Thyroid gland (tissue), 4 donors: ENCODE measurements at regions not wholly inside any gene's neighbourhood (a gene's known extent, or its start where the extent isn't known, plus 50 kb on each side); places are given as distances from the start of the nearest gene placed in this dataset.

Experiments
- DNase-seq, 2 donors: peaks; one replicate each; pipeline ENCODE4 v3.0.0-alpha.2; 2019
- H3K27ac ChIP-seq, 3 donors: fragments of 200-600 bp; sonication (generic); 1 replicate in 2 of 3; 2 replicates in 1 of 3; pipeline ENCODE4 v1.5.1; 2016 to 2019; ENCODE audit warnings: mild to moderate bottlenecking in 1 of 3, moderate library complexity in 1 of 3
- H3K27me3 ChIP-seq: fragments of 200-600 bp; sonication (generic); one replicate; pipeline ENCODE4 v1.5.1; 2019
- H3K36me3 ChIP-seq, 2 donors: fragments of 200-600 bp; sonication (generic); one replicate each; pipeline ENCODE4 v1.5.1; 2016 to 2019
- H3K4me1 ChIP-seq, 2 donors: fragments of 200-600 bp; sonication (generic); one replicate each; pipeline ENCODE4 v1.5.1; 2017 to 2019
- H3K4me3 ChIP-seq, 3 donors: fragments of 200-600 bp; sonication (generic); replicated peaks in 1 of 3; 1 replicate in 2 of 3; 2 replicates in 1 of 3; pipeline ENCODE4 v1.5.1; 2016; ENCODE audit warnings: mild to moderate bottlenecking in 1 of 3
- H3K9me3 ChIP-seq: fragments of 200-600 bp; sonication (generic); one replicate; pipeline ENCODE4 v1.5.1; 2017
- CTCF ChIP-seq, 6 experiments: fragments of 200-600 bp in 3 of 6; fragments of 450-650 bp in 3 of 6; sonication (generic) in 3 of 6; IDR thresholded peaks; one replicate each; pipeline ENCODE4 v1.5.1; 2016 to 2019; ENCODE audit warnings: antibody characterized with exemption in 6 of 6, mild to moderate bottlenecking in 2 of 6, inconsistent platforms in 1 of 6, moderate library complexity in 1 of 6
- POLR2A ChIP-seq, 2 donors: fragments of 450-650 bp; IDR thresholded peaks; one replicate each; pipeline ENCODE4 v1.6.1; 2017; ENCODE audit warnings: antibody characterized with exemption in 2 of 2, mild to moderate bottlenecking in 2 of 2, moderate library complexity in 1 of 2
- WGBS, 2 donors: methylation state at CpG; one replicate each; pipeline ENCODE4 v1.1.5; 2017; 5-methylcytosine and 5-hydroxymethylcytosine counted together
- intact Hi-C: fragments of 100-400 bp; cut with DNase I; formaldehyde crosslinking; loops from one replicate; pipeline ENCODE4 v1.15.1; 2023

GRCh38 chr7:33698692-33699128 is 206.6 kb upstream of the BMPER start:
- intact Hi-C loops = no loop called here
- no peaks in the 10 kb centered on the region for H3K9me3 ChIP-seq
- no peak overlapping the region for H3K4me3 ChIP-seq
- no peak overlapping the region for H3K27ac ChIP-seq
- TF ChIP-seq POLR2A (IDR thresholded peaks at IDR 0.05) = no peak
- TF ChIP-seq CTCF (IDR thresholded peaks at IDR 0.05) = no peak
- WGBS, 2 donors = 92 to 94% methylated on average over 6 of the region's 6 CpGs
- no peaks in the 10 kb centered on the region for H3K27me3 ChIP-seq
- no peak for DNase-seq
- peaks cover 8 to 10% of the 10 kb centered on the region in 2 donors for H3K4me1 ChIP-seq
- H3K36me3 ChIP-seq = no peaks in the 10 kb centered on the region

GRCh38 chr7:33700001-33700899 is 205.1 kb upstream of the BMPER start:
- H3K27me3 ChIP-seq = no peaks in the 10 kb centered on the region
- DNase-seq = no peak
- no peaks in the 10 kb centered on the region for H3K4me1 ChIP-seq
- no peak overlapping the region for H3K4me3 ChIP-seq
- 81 to 88% methylated on average over 11 of the region's 11 CpGs for WGBS, 2 donors
- intact Hi-C loops = no loop called here
- no peaks in the 10 kb centered on the region for H3K9me3 ChIP-seq
- TF ChIP-seq CTCF (IDR thresholded peaks at IDR 0.05) = no peak
- no peak for TF ChIP-seq POLR2A (IDR thresholded peaks at IDR 0.05)
- no peaks in the 10 kb centered on the region for H3K36me3 ChIP-seq
- no peak overlapping the region for H3K27ac ChIP-seq

GRCh38 chr7:33701189-33701740 is 204.1 kb upstream of the BMPER start:
- WGBS, 2 donors = 83% methylated on average over 7 of the region's 7 CpGs
- Histone ChIP-seq H3K36me3 (no peaks in the 10 kb centered on the region), H3K27me3 (no peaks in the 10 kb centered on the region), H3K4me3 (no peak overlapping the region), H3K9me3 (no peaks in the 10 kb centered on the region), H3K27ac (no peak overlapping the region), H3K4me1 (no peaks in the 10 kb centered on the region)
- no peak for TF ChIP-seq POLR2A (IDR thresholded peaks at IDR 0.05)
- TF ChIP-seq CTCF (IDR thresholded peaks at IDR 0.05) = no peak
- no peak for DNase-seq
- intact Hi-C loops = no loop called here

- no peak for DNase-seq
- Histone ChIP-seq H3K4me3 (no peak overlapping the region), H3K27me3 (no peaks in the 10 kb centered on the region), H3K9me3 (no peaks in the 10 kb centered on the region), H3K36me3 (no peaks in the 10 kb centered on the region), H3K4me1 (no peaks in the 10 kb centered on the region), H3K27ac (no peak overlapping the region)
- intact Hi-C loops = no loop called here
- WGBS, 2 donors = 85 to 90% methylated on average over 2 of the region's 2 CpGs
- TF ChIP-seq POLR2A (IDR thresholded peaks at IDR 0.05) = no peak
- no peak for TF ChIP-seq CTCF (IDR thresholded peaks at IDR 0.05)
Observed at GRCh38 chr7:33701927-33702326, 203.4 kb upstream of the BMPER start.

GRCh38 chr7:33702514-33703054 is 202.8 kb upstream of the BMPER start:
- intact Hi-C loops = no loop called here
- Histone ChIP-seq H3K27ac (no peak overlapping the region), H3K36me3 (no peaks in the 10 kb centered on the region), H3K27me3 (no peaks in the 10 kb centered on the region), H3K4me1 (no peaks in the 10 kb centered on the region), H3K9me3 (no peaks in the 10 kb centered on the region), H3K4me3 (no peak overlapping the region)
- 89 to 92% methylated on average over 3 of the region's 3 CpGs for WGBS, 2 donors
- TF ChIP-seq CTCF (IDR thresholded peaks at IDR 0.05) (no peak), POLR2A (IDR thresholded peaks at IDR 0.05) (no peak)
- no peak for DNase-seq
